Endodermal cell (in vitro differentiated cells): ENCODE measurements at regions not wholly inside any gene's neighbourhood (a gene's known extent, or its start where the extent isn't known, plus 50 kb on each side); places are given as distances from the start of the nearest gene placed in this dataset.

Experiments used
- DNase-seq: peaks from one replicate; pipeline ENCODE4 v3.0.0-alpha.2; 2017
- H3K27ac ChIP-seq: 2 replicates; pipeline ENCODE4 v1.5.1; 2013; ENCODE audit warnings: mild to moderate bottlenecking, low read depth, low read length, moderate library complexity
- H3K27me3 ChIP-seq: 2 replicates; pipeline ENCODE4 v1.6.1; 2013; ENCODE audit warnings: mild to moderate bottlenecking, low read length, moderate library complexity; ENCODE audit not compliant: insufficient read depth, control insufficient read depth, poor library complexity, severe bottlenecking
- H3K36me3 ChIP-seq: 2 replicates; pipeline ENCODE4 v1.7.0; 2013; ENCODE audit warnings: mild to moderate bottlenecking, low read length, moderate library complexity; ENCODE audit not compliant: control insufficient read depth, insufficient read depth
- H3K4me1 ChIP-seq: one replicate; pipeline ENCODE4 v1.7.0; 2013; ENCODE audit warnings: low read length; ENCODE audit not compliant: control insufficient read depth, insufficient read depth
- H3K4me3 ChIP-seq: 2 replicates; pipeline ENCODE4 v1.5.1; 2013; ENCODE audit warnings: mild to moderate bottlenecking, low read length, moderate library complexity
- H3K9ac ChIP-seq: 2 replicates; pipeline ENCODE4 v1.6.1; 2013; ENCODE audit warnings: mild to moderate bottlenecking, low read length, moderate library complexity; ENCODE audit not compliant: poor library complexity, severe bottlenecking; ENCODE audit errors: extremely low read depth
- H3K9me3 ChIP-seq: 2 replicates; pipeline ENCODE4 v1.6.1; 2013; ENCODE audit warnings: mild to moderate bottlenecking, low read length, moderate library complexity; ENCODE audit not compliant: control insufficient read depth
- H3K27ac Mint-ChIP-seq: 2 replicates; pipeline ENCODE4 v1.8.0; 2020; ENCODE audit warnings: mixed read lengths
- H3K27me3 Mint-ChIP-seq: 2 replicates; pipeline ENCODE4 v1.8.0; 2021; ENCODE audit warnings: mild to moderate bottlenecking, mixed read lengths; ENCODE audit not compliant: insufficient read depth
- H3K36me3 Mint-ChIP-seq: 2 replicates; pipeline ENCODE4 v1.8.0; 2020; ENCODE audit warnings: low read depth, mixed read lengths
- H3K4me1 Mint-ChIP-seq: 2 replicates; pipeline ENCODE4 v1.8.0; 2020; ENCODE audit warnings: mixed read lengths
- H3K4me3 Mint-ChIP-seq: 2 replicates; pipeline ENCODE4 v1.8.0; 2020; ENCODE audit warnings: mild to moderate bottlenecking, moderate library complexity, mixed read lengths
- H3K9me3 Mint-ChIP-seq: 2 replicates; pipeline ENCODE4 v1.8.0; 2020; ENCODE audit warnings: mild to moderate bottlenecking, mixed read lengths
- WGBS, 2 experiments: methylation state at CpG; one replicate each; pipeline versions ENCODE4 v1.1.5 to v1.1.7; 2013; ENCODE audit warnings: missing lambda C conversion rate in 2 of 2, mixed read lengths in 1 of 2; ENCODE audit not compliant: insufficient coverage in 1 of 2, insufficient read length in 1 of 2; 5-methylcytosine and 5-hydroxymethylcytosine counted together
- TF ChIP-seq, protein P1 (sequence below): fragments of 200-600 bp; sonication (generic); conservative IDR thresholded peaks from 2 replicates; pipeline ENCODE4 v1.5.0; 2021; ENCODE audit warnings: antibody characterized with exemption, mild to moderate bottlenecking

DNA sequence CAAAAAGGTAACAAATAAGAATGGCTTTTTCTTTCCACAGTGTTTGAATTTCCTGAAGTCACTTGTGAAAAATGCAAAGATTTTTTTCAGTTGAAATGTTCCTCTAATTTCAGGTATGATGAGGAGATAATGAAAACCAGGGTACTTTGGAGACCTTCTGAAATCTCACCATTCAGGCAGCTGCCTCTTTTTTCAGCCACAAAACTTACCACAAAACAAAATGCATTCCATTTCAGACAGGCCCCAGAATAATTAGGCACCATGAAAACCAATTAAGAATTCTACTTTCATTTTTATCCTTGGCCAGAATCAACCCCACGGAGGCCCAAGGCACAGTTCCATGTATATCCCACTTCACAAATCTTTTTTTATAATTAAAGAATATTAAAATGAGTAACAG is 880.3 kb upstream of the ACVR2A start:
- no peaks in the 10 kb centered on the region for H3K27me3 ChIP-seq
- H3K9ac ChIP-seq: no peak overlapping the region
- Mint-ChIP-seq H3K9me3 (peaks cover 15% of the 10 kb centered on the region), H3K4me3 (no peak overlapping the region), H3K4me1 (no peaks in the 10 kb centered on the region), H3K27me3 (no peaks in the 10 kb centered on the region), H3K36me3 (peaks cover 4% of the 10 kb centered on the region), H3K27ac (no peak overlapping the region)
- peaks cover 11% of the 10 kb centered on the region for H3K9me3 ChIP-seq
- no peaks in the 10 kb centered on the region for H3K36me3 ChIP-seq
- no peaks in the 10 kb centered on the region for H3K4me1 ChIP-seq
- H3K4me3 ChIP-seq: no peak overlapping the region
- WGBS, 2 experiments: 100% methylated on average over 1 of the region's 1 CpG; no CpG with 5 or more reads in 1 of the 2 experiments
- no peak for DNase-seq
- TF ChIP-seq, protein P1, sequence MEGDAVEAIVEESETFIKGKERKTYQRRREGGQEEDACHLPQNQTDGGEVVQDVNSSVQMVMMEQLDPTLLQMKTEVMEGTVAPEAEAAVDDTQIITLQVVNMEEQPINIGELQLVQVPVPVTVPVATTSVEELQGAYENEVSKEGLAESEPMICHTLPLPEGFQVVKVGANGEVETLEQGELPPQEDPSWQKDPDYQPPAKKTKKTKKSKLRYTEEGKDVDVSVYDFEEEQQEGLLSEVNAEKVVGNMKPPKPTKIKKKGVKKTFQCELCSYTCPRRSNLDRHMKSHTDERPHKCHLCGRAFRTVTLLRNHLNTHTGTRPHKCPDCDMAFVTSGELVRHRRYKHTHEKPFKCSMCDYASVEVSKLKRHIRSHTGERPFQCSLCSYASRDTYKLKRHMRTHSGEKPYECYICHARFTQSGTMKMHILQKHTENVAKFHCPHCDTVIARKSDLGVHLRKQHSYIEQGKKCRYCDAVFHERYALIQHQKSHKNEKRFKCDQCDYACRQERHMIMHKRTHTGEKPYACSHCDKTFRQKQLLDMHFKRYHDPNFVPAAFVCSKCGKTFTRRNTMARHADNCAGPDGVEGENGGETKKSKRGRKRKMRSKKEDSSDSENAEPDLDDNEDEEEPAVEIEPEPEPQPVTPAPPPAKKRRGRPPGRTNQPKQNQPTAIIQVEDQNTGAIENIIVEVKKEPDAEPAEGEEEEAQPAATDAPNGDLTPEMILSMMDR: no peak
- no peak overlapping the region for H3K27ac ChIP-seq

DNA sequence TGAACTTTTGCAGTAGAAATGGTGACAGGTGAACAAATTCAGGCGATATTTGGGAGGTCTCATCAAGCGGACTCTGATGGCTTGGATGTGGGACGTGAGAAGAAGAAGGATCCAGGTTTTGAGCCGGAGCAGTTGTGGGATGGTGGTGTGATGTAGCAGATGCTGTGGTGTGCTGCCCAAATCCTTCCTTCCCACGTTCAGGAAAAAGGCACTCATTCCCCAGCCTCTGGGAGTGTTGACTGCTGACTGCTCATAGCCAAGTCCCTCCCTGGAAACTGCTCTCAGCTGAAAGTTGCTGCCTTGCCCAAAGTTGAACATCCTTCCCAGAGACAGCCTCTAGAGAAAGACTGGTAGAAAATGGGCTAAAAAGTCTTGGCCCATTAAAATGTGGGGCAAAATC is 890.3 kb upstream of the ACVR2A start:
- Mint-ChIP-seq H3K9me3 (peaks cover 1% of the 10 kb centered on the region), H3K27ac (no peak overlapping the region), H3K4me1 (no peaks in the 10 kb centered on the region), H3K27me3 (no peaks in the 10 kb centered on the region), H3K4me3 (no peak overlapping the region), H3K36me3 (no peaks in the 10 kb centered on the region)
- no peaks in the 10 kb centered on the region for H3K4me1 ChIP-seq
- TF ChIP-seq, protein P1: no peak
- DNase-seq: no peak
- WGBS, 2 experiments: 91 to 94% methylated on average over 3 to 5 of the region's 5 CpGs
- no peaks in the 10 kb centered on the region for H3K36me3 ChIP-seq
- H3K27ac ChIP-seq: no peak overlapping the region
- H3K4me3 ChIP-seq: no peak overlapping the region
- H3K9ac ChIP-seq: no peak overlapping the region
- H3K9me3 ChIP-seq: no peaks in the 10 kb centered on the region
- H3K27me3 ChIP-seq: no peaks in the 10 kb centered on the region

DNA sequence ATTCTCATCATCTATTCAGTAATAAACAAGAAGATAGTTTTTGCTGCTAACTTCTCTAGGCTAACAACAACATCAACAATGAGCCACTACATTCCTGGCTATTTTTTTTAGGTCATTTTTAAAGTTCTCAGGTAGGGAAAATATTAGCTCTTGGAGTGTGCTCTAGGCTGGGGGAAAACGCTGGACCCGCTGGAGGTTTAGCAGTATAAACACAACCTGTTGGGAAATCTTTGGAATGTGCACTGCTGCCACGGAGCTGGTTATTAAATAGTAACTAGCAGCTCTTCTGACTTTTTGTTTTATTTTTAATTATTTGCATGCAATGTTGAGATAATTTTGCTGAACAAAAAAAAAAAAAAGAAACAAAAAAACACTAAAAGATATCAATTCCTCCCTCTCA is 892.1 kb upstream of the ACVR2A start:
- peaks cover 1% of the 10 kb centered on the region for H3K9me3 Mint-ChIP-seq
- no peaks in the 10 kb centered on the region for H3K36me3 Mint-ChIP-seq
- no peak overlapping the region for H3K4me3 Mint-ChIP-seq
- H3K4me3 ChIP-seq: no peak overlapping the region
- no peaks in the 10 kb centered on the region for H3K4me1 ChIP-seq
- 92% methylated on average over 3 of the region's 3 CpGs; no CpG with 5 or more reads in 1 of the 2 experiments for WGBS, 2 experiments
- TF ChIP-seq, protein P1: no peak
- no peaks in the 10 kb centered on the region for H3K9me3 ChIP-seq
- no peak overlapping the region for H3K27ac Mint-ChIP-seq
- no peak overlapping the region for H3K27ac ChIP-seq
- DNase-seq: no peak
- H3K4me1 Mint-ChIP-seq: no peaks in the 10 kb centered on the region
- no peak overlapping the region for H3K9ac ChIP-seq
- no peaks in the 10 kb centered on the region for H3K36me3 ChIP-seq
- H3K27me3 Mint-ChIP-seq: no peaks in the 10 kb centered on the region
- H3K27me3 ChIP-seq: no peaks in the 10 kb centered on the region
